ENCODE measurements at regions not wholly inside any gene's neighbourhood (a gene's known extent, or its start where the extent isn't known, plus 50 kb on each side); places are given as distances from the start of the nearest gene placed in this dataset.

DNA sequence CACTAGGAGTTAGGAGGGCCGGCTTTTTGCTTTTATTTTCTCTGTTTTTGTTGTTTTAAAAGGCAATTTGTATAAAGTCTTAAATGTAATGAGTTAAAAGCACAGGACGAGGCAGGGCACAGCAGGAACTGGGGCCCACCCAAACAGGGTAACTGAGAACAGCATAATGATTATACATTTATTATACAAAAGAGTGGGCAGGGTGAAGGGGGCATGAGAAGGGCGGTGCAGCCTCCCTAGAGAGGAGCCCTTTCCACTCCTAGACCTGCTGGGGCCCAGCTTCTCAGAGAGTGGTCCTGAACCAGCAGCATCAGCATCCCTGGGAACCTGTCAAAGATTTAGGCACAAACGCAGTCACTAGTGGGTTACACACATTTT, 438.0 kb downstream of the AGTPBP1 start:
- H3K9ac ChIP-seq (ENCODE audit: control insufficient read depth, extremely low read depth, insufficient read depth, low read length) = no peak overlapping the region
- H3K79me2 ChIP-seq (ENCODE audit: control insufficient read depth, insufficient read depth, low read length) = no peaks in the 10 kb centered on the region
- H3K4me1 ChIP-seq (ENCODE audit: control insufficient read depth, extremely low read depth, insufficient read depth, low read length) = no peaks in the 10 kb centered on the region
- no peaks in the 10 kb centered on the region for H3K9me3 ChIP-seq (ENCODE audit: control insufficient read depth, low read depth, low read length)
- DNase-seq (ENCODE audit: low read depth, low spot score) (no peak), FAIRE-seq (no peak)
- TF ChIP-seq, protein P1, sequence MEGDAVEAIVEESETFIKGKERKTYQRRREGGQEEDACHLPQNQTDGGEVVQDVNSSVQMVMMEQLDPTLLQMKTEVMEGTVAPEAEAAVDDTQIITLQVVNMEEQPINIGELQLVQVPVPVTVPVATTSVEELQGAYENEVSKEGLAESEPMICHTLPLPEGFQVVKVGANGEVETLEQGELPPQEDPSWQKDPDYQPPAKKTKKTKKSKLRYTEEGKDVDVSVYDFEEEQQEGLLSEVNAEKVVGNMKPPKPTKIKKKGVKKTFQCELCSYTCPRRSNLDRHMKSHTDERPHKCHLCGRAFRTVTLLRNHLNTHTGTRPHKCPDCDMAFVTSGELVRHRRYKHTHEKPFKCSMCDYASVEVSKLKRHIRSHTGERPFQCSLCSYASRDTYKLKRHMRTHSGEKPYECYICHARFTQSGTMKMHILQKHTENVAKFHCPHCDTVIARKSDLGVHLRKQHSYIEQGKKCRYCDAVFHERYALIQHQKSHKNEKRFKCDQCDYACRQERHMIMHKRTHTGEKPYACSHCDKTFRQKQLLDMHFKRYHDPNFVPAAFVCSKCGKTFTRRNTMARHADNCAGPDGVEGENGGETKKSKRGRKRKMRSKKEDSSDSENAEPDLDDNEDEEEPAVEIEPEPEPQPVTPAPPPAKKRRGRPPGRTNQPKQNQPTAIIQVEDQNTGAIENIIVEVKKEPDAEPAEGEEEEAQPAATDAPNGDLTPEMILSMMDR (optimal IDR thresholded peaks at IDR 0.05 in 1 of 3, IDR thresholded peaks at IDR 0.05 in 1 of 3, conservative IDR thresholded peaks at IDR 0.05 in 1 of 3; ENCODE audit: extremely low read depth in 1 of 3, insufficient read depth in 2 of 3, low read length in 3 of 3) = no peak
- TF ChIP-seq EZH2 (IDR thresholded peaks at IDR 0.05; ENCODE audit: low read length) = no peak
- no peaks in the 10 kb centered on the region for H4K20me1 ChIP-seq (ENCODE audit: control insufficient read depth, extremely low read depth, insufficient read depth, low read length)
- dilution Hi-C loops (cut with MboI; ENCODE audit: extremely low pct_ligation_motif_present, low sequenced_read_pairs) = no loop called here
- H3K36me3 ChIP-seq (ENCODE audit: control insufficient read depth in 2 of 2, extremely low read depth in 1 of 2, insufficient read depth in 2 of 2, low read length in 2 of 2) = no peaks in the 10 kb centered on the region
- no peak overlapping the region for H3K27ac ChIP-seq (ENCODE audit: control insufficient read depth, insufficient read depth, low read length)
- H2AFZ ChIP-seq (ENCODE audit: control insufficient read depth, low read length) = no peak overlapping the region
- no peaks in the 10 kb centered on the region for H3K9me1 ChIP-seq (ENCODE audit: control insufficient read depth, extremely low read depth, insufficient read depth, low read length)
- no peak overlapping the region for H3K4me2 ChIP-seq (ENCODE audit: control insufficient read depth, extremely low read depth, insufficient read depth, low read depth, low read length)
- no peaks in the 10 kb centered on the region for H3K27me3 ChIP-seq (ENCODE audit: control insufficient read depth, extremely low read depth, insufficient read depth, low read length)
- H3K4me3 ChIP-seq (ENCODE audit: control insufficient read depth in 2 of 3, extremely low read depth in 1 of 3, insufficient read depth in 2 of 3, low read depth in 1 of 3, low read length in 3 of 3) = no peak overlapping the region

DNA sequence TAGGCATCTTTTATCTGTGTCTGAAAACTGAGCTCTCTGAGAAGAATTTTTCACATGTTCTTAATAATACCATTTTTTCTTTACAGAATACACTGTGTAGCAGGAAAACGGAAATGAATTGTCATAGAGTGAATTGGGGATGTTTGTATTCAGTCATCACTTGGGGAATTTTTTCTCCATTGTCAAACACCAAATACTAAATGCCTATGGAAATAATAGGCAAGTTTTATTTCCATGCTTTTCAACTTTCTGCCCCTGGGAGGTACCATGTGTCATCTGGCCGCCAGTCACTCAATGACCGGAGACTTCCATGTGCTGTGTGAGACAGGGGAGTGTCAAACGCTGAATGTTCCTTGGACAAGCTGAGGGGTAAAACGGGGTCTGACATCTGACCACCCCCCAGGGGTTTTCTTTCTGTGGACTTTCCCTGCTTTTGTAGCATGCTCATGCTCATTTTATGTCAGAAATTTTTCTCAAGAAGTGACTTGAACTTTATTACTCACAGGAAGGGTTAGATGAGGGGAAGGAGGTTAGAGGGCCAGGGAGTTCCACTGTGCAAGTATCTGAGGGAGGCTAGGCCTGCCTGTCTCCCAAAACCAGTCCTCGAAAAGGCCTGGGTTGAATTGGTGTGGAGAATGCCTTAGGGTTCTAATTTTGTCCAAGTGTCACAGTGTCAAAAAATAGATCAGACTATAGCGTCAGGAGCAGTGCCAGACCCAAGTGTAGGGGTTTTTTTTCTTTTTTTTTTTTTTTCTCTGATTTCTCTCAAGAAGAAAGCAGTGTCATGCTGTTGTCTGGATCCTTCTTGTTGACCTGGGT, 438.6 kb downstream of the AGTPBP1 start:
- Histone ChIP-seq H3K79me2 (ENCODE audit: control insufficient read depth, insufficient read depth, low read length) (no peaks in the 10 kb centered on the region), H3K27me3 (ENCODE audit: control insufficient read depth, extremely low read depth, insufficient read depth, low read length) (no peaks in the 10 kb centered on the region), H3K9ac (ENCODE audit: control insufficient read depth, extremely low read depth, insufficient read depth, low read length) (no peak overlapping the region), H3K9me3 (ENCODE audit: control insufficient read depth, low read depth, low read length) (no peaks in the 10 kb centered on the region), H2AFZ (ENCODE audit: control insufficient read depth, low read length) (no peak overlapping the region), H3K4me1 (ENCODE audit: control insufficient read depth, extremely low read depth, insufficient read depth, low read length) (no peaks in the 10 kb centered on the region), H3K36me3 (ENCODE audit: control insufficient read depth in 2 of 2, extremely low read depth in 1 of 2, insufficient read depth in 2 of 2, low read length in 2 of 2) (no peaks in the 10 kb centered on the region), H4K20me1 (ENCODE audit: control insufficient read depth, extremely low read depth, insufficient read depth, low read length) (no peaks in the 10 kb centered on the region), H3K4me2 (ENCODE audit: control insufficient read depth, extremely low read depth, insufficient read depth, low read depth, low read length) (no peak overlapping the region), H3K27ac (ENCODE audit: control insufficient read depth, insufficient read depth, low read length) (no peak overlapping the region), H3K4me3 (ENCODE audit: control insufficient read depth in 2 of 3, extremely low read depth in 1 of 3, insufficient read depth in 2 of 3, low read depth in 1 of 3, low read length in 3 of 3) (no peak overlapping the region), H3K9me1 (ENCODE audit: control insufficient read depth, extremely low read depth, insufficient read depth, low read length) (no peaks in the 10 kb centered on the region)
- dilution Hi-C loops (cut with MboI; ENCODE audit: extremely low pct_ligation_motif_present, low sequenced_read_pairs) = no loop called here
- TF ChIP-seq, protein P1 (optimal IDR thresholded peaks at IDR 0.05 in 1 of 3, IDR thresholded peaks at IDR 0.05 in 1 of 3, conservative IDR thresholded peaks at IDR 0.05 in 1 of 3; ENCODE audit: extremely low read depth in 1 of 3, insufficient read depth in 2 of 3, low read length in 3 of 3) = no peak
- TF ChIP-seq EZH2 (IDR thresholded peaks at IDR 0.05; ENCODE audit: low read length) = no peak
- DNase-seq (ENCODE audit: low read depth, low spot score) = no peak
- FAIRE-seq = no peak
